Activated CD4-positive, alpha-beta T cell treated with anti-CD3 and anti-CD28 coated beads, Interleukin-2, amount 50 U/mL, for 48 hours (primary cell): ENCODE measurements at regions not wholly inside any gene's neighbourhood (a gene's known extent, or its start where the extent isn't known, plus 50 kb on each side); places are given as distances from the start of the nearest gene placed in this dataset.

Experiments
- DNase-seq, 2 experiments: peaks; one replicate each; pipeline ENCODE4 v3.0.0-alpha.2; 2020

DNA sequence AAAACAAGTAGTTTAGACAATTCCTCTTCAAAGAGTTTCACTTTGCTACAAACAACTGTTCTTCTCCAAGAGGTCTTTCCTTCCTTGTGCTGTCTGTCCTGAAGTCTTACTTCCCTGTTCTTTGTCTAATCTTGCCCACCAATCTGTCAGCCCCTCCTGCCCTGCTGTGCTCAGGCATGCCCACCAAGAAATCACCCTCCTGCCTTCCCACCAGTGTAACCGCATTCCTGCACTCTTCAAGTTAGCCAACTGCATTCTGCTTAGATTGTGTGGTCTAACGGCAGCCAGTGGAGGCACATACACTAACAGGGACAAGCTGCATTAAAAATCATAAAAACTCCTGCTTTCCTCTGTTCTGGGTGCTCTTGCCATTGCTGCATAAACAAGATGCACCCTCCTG lies 215.9 kb upstream of the RBMY1B start:
- no peak for DNase-seq

DNA sequence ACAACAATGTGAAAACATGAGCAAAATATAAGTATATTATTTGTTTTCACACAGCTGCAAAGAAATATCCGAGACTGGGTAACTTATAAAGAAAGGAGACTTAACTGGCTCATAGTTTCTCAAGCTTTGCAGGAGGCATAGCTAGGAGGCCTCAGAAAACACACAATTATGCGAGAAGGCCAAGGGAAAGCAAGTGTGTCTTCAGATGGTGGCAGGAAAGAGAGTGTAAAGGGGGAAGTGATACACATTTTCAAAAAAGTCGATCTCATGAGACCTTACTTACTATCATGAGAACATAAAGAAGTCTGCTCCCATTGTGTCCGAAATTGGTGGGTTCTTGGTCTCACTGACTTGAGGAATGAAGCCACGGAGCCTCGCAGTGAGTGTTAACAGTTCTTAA lies 208.9 kb upstream of the RBMY1B start:
- no peak for DNase-seq

- DNase-seq, result no peak
These were observed 195.8 kb upstream of the RBMY1B start for GRCh38 chrY:21315366-21315765.
